ENCODE measurements at regions not wholly inside any gene's neighbourhood (a gene's known extent, or its start where the extent isn't known, plus 50 kb on each side); places are given as distances from the start of the nearest gene placed in this dataset.

- Mint-ChIP-seq H3K9me3 (peaks cover 15% of the 10 kb centered on the region), H3K4me1 (no peaks in the 10 kb centered on the region), H3K4me3 (no peak overlapping the region), H3K27me3 (no peaks in the 10 kb centered on the region), H3K27ac (no peak overlapping the region), H3K36me3 (ENCODE audit: low read depth) (no peaks in the 10 kb centered on the region)
- ATAC-seq (replicated peaks), result no peak
Observed at GRCh38 chr12:77736219-77736965, 94.3 kb upstream of the NAV3 start.

GRCh38 chr12:77734214-77734883 is 96.3 kb upstream of the NAV3 start:
- Mint-ChIP-seq H3K4me1 (no peaks in the 10 kb centered on the region), H3K36me3 (ENCODE audit: low read depth) (no peaks in the 10 kb centered on the region), H3K4me3 (no peak overlapping the region), H3K9me3 (peaks cover 10% of the 10 kb centered on the region), H3K27me3 (no peaks in the 10 kb centered on the region), H3K27ac (no peak overlapping the region)
- ATAC-seq (replicated peaks), result no peak

GRCh38 chr12:77728018-77728417 is 102.7 kb upstream of the NAV3 start:
- no peaks in the 10 kb centered on the region for H3K36me3 Mint-ChIP-seq (ENCODE audit: low read depth)
- H3K27ac Mint-ChIP-seq, result no peak overlapping the region
- no peak for ATAC-seq (replicated peaks)
- H3K4me3 Mint-ChIP-seq, result no peak overlapping the region
- peaks cover 16% of the 10 kb centered on the region for H3K9me3 Mint-ChIP-seq
- no peaks in the 10 kb centered on the region for H3K27me3 Mint-ChIP-seq
- H3K4me1 Mint-ChIP-seq, result no peaks in the 10 kb centered on the region

GRCh38 chr12:77727442-77728001 is 103.2 kb upstream of the NAV3 start:
- Mint-ChIP-seq H3K27ac (no peak overlapping the region), H3K9me3 (peaks cover 16% of the 10 kb centered on the region), H3K4me1 (no peaks in the 10 kb centered on the region), H3K36me3 (ENCODE audit: low read depth) (no peaks in the 10 kb centered on the region), H3K27me3 (no peaks in the 10 kb centered on the region), H3K4me3 (no peak overlapping the region)
- ATAC-seq (replicated peaks), result no peak

GRCh38 chr12:77725611-77726010 is 105.1 kb upstream of the NAV3 start:
- H3K9me3 Mint-ChIP-seq, result peaks cover 19% of the 10 kb centered on the region
- H3K4me3 Mint-ChIP-seq, result no peak overlapping the region
- no peaks in the 10 kb centered on the region for H3K4me1 Mint-ChIP-seq
- no peak for ATAC-seq (replicated peaks)
- no peaks in the 10 kb centered on the region for H3K27me3 Mint-ChIP-seq
- no peak overlapping the region for H3K27ac Mint-ChIP-seq
- H3K36me3 Mint-ChIP-seq (ENCODE audit: low read depth), result no peaks in the 10 kb centered on the region

- ATAC-seq (replicated peaks), result no peak
- Mint-ChIP-seq H3K36me3 (ENCODE audit: low read depth) (no peaks in the 10 kb centered on the region), H3K27me3 (no peaks in the 10 kb centered on the region), H3K4me1 (no peaks in the 10 kb centered on the region), H3K9me3 (peaks cover 26% of the 10 kb centered on the region), H3K27ac (no peak overlapping the region), H3K4me3 (no peak overlapping the region)
Observed at GRCh38 chr12:77724367-77724957, 106.2 kb upstream of the NAV3 start.

- H3K27ac Mint-ChIP-seq, result no peak overlapping the region
- ATAC-seq (replicated peaks), result no peak
- no peaks in the 10 kb centered on the region for H3K27me3 Mint-ChIP-seq
- no peaks in the 10 kb centered on the region for H3K4me1 Mint-ChIP-seq
- no peaks in the 10 kb centered on the region for H3K36me3 Mint-ChIP-seq (ENCODE audit: low read depth)
- no peak overlapping the region for H3K4me3 Mint-ChIP-seq
- peaks cover 26% of the 10 kb centered on the region for H3K9me3 Mint-ChIP-seq
Observed at GRCh38 chr12:77723308-77723707, 107.4 kb upstream of the NAV3 start.

GRCh38 chr12:77722536-77722935 is 108.2 kb upstream of the NAV3 start:
- H3K9me3 Mint-ChIP-seq, result peaks cover 29% of the 10 kb centered on the region
- no peak overlapping the region for H3K27ac Mint-ChIP-seq
- ATAC-seq (replicated peaks), result no peak
- no peaks in the 10 kb centered on the region for H3K27me3 Mint-ChIP-seq
- no peak overlapping the region for H3K4me3 Mint-ChIP-seq
- H3K36me3 Mint-ChIP-seq (ENCODE audit: low read depth), result no peaks in the 10 kb centered on the region
- H3K4me1 Mint-ChIP-seq, result no peaks in the 10 kb centered on the region

- Mint-ChIP-seq H3K9me3 (peaks cover 13% of the 10 kb centered on the region), H3K4me3 (no peak overlapping the region), H3K27ac (no peak overlapping the region), H3K4me1 (no peaks in the 10 kb centered on the region), H3K27me3 (no peaks in the 10 kb centered on the region), H3K36me3 (ENCODE audit: low read depth) (no peaks in the 10 kb centered on the region)
- ATAC-seq (replicated peaks), result no peak
Observed at GRCh38 chr12:77720258-77720657, 110.4 kb upstream of the NAV3 start.

- Mint-ChIP-seq H3K27me3 (no peaks in the 10 kb centered on the region), H3K4me3 (no peak overlapping the region), H3K27ac (no peak overlapping the region), H3K9me3 (peaks cover 3% of the 10 kb centered on the region), H3K36me3 (ENCODE audit: low read depth) (no peaks in the 10 kb centered on the region), H3K4me1 (no peaks in the 10 kb centered on the region)
- ATAC-seq (replicated peaks), result no peak
Observed at GRCh38 chr12:77710209-77710608, 120.5 kb upstream of the NAV3 start.

GRCh38 chr12:77697126-77697525 is 133.6 kb upstream of the NAV3 start:
- Mint-ChIP-seq H3K4me3 (no peak overlapping the region), H3K36me3 (ENCODE audit: low read depth) (no peaks in the 10 kb centered on the region), H3K9me3 (no peaks in the 10 kb centered on the region), H3K27ac (no peak overlapping the region), H3K4me1 (no peaks in the 10 kb centered on the region), H3K27me3 (no peaks in the 10 kb centered on the region)
- ATAC-seq (replicated peaks), result no peak

GRCh38 chr12:77696183-77696582 is 134.5 kb upstream of the NAV3 start:
- H3K4me1 Mint-ChIP-seq, result no peaks in the 10 kb centered on the region

GRCh38 chr12:77689510-77690086 is 141.1 kb upstream of the NAV3 start:
- no peaks in the 10 kb centered on the region for H3K27me3 Mint-ChIP-seq
- no peak overlapping the region for H3K27ac Mint-ChIP-seq
- peaks cover 5% of the 10 kb centered on the region for H3K9me3 Mint-ChIP-seq
- H3K4me1 Mint-ChIP-seq, result no peaks in the 10 kb centered on the region
- no peak for ATAC-seq (replicated peaks)
- no peak overlapping the region for H3K4me3 Mint-ChIP-seq
- no peaks in the 10 kb centered on the region for H3K36me3 Mint-ChIP-seq (ENCODE audit: low read depth)

More at GRCh38 chr12:77696183-77696582, 134.5 kb upstream of the NAV3 start:
- H3K36me3 Mint-ChIP-seq (ENCODE audit: low read depth), result no peaks in the 10 kb centered on the region
- ATAC-seq (replicated peaks), result no peak
- no peak overlapping the region for H3K4me3 Mint-ChIP-seq
- no peak overlapping the region for H3K27ac Mint-ChIP-seq
- no peaks in the 10 kb centered on the region for H3K9me3 Mint-ChIP-seq
- no peaks in the 10 kb centered on the region for H3K27me3 Mint-ChIP-seq

GRCh38 chr12:77687321-77687720 is 143.4 kb upstream of the NAV3 start:
- no peak for ATAC-seq (replicated peaks)
- Mint-ChIP-seq H3K9me3 (peaks cover 5% of the 10 kb centered on the region), H3K36me3 (ENCODE audit: low read depth) (no peaks in the 10 kb centered on the region), H3K4me3 (no peak overlapping the region), H3K4me1 (no peaks in the 10 kb centered on the region), H3K27me3 (no peaks in the 10 kb centered on the region), H3K27ac (no peak overlapping the region)

Measured in activated T-helper 17 cell treated with anti-CD3 and anti-CD28 coated beads, Interleukin-2, amount 50 U/mL, for 72 hours (primary cell).